CD4-positive, alpha-beta T cell treated with Interleukin-12 subunit alpha and Interleukin-12 subunit beta, for 1 hour (primary cell): ENCODE measurements at regions not wholly inside any gene's neighbourhood (a gene's known extent, or its start where the extent isn't known, plus 50 kb on each side); places are given as distances from the start of the nearest gene placed in this dataset.
"Not testable (repeated sequence)": the region's sequence is repeated elsewhere in the genome, so short reads cannot be mapped to it uniquely, and the experiment has no call there.

Experiments
- DNase-seq: peaks from one replicate; pipeline ENCODE4 v3.0.0-alpha.2; 2020

- DNase-seq = no peak
These were observed 149.3 kb downstream of the TGFB2 start for GRCh38 chr1:218494449-218494852.

- DNase-seq = no peak
These were observed 150.8 kb downstream of the TGFB2 start for GRCh38 chr1:218495931-218496330.

GRCh38 chr1:218496561-218496960 lies 151.4 kb downstream of the TGFB2 start:
- DNase-seq = no peak

- DNase-seq = no peak
These were observed 153.2 kb downstream of the TGFB2 start for GRCh38 chr1:218498056-218498938.

- no peak for DNase-seq
These were observed 154.0 kb downstream of the TGFB2 start for GRCh38 chr1:218499011-218499691.

- no peak for DNase-seq
These were observed 154.8 kb downstream of the TGFB2 start for GRCh38 chr1:218499911-218500310.

- no peak for DNase-seq
These were observed 156.0 kb downstream of the TGFB2 start for GRCh38 chr1:218501161-218501560.

GRCh38 chr1:218502383-218502782 lies 157.2 kb downstream of the TGFB2 start:
- no peak for DNase-seq

- no peak for DNase-seq
These were observed 158.0 kb downstream of the TGFB2 start for GRCh38 chr1:218503102-218503501.

GRCh38 chr1:218507355-218508002 lies 162.3 kb downstream of the TGFB2 start:
- DNase-seq = no peak

GRCh38 chr1:218510153-218510772 lies 165.1 kb downstream of the TGFB2 start:
- DNase-seq = no peak

- no peak for DNase-seq
These were observed 168.2 kb downstream of the TGFB2 start for GRCh38 chr1:218513328-218513727.

- DNase-seq = no peak
These were observed 169.6 kb downstream of the TGFB2 start for GRCh38 chr1:218514689-218515088.

- DNase-seq = no peak
These were observed 171.4 kb downstream of the TGFB2 start for GRCh38 chr1:218516526-218516925.

GRCh38 chr1:218517459-218517858 lies 172.3 kb downstream of the TGFB2 start:
- DNase-seq = no peak

GRCh38 chr1:218518216-218518740 lies 173.1 kb downstream of the TGFB2 start:
- DNase-seq = no peak

GRCh38 chr1:218520646-218521045 lies 175.5 kb downstream of the TGFB2 start:
- DNase-seq = not testable (repeated sequence)

GRCh38 chr1:218521414-218522169 lies 176.5 kb downstream of the TGFB2 start:
- peak; percentile 26 for DNase-seq

- DNase-seq = no peak
These were observed 179.4 kb downstream of the TGFB2 start for GRCh38 chr1:218524526-218524925.

GRCh38 chr1:218525031-218525430 lies 179.9 kb downstream of the TGFB2 start:
- DNase-seq = no peak

GRCh38 chr1:218525451-218526197 lies 180.5 kb downstream of the TGFB2 start:
- no peak for DNase-seq
